Thyroid gland (tissue), 4 donors: ENCODE measurements at regions not wholly inside any gene's neighbourhood (a gene's known extent, or its start where the extent isn't known, plus 50 kb on each side); places are given as distances from the start of the nearest gene placed in this dataset. TPM values are rescaled to one million over a fixed set of nuclear protein-coding genes. Genes with fewer than 3 reads are reported as not detected.

Experiments used
- DNase-seq, 2 donors: peaks; one replicate each; pipeline ENCODE4 v3.0.0-alpha.2; 2019
- H3K27ac ChIP-seq, 3 donors: fragments of 200-600 bp; sonication (generic); 1 replicate in 2 of 3; 2 replicates in 1 of 3; pipeline ENCODE4 v1.5.1; 2016 to 2019; ENCODE audit warnings: mild to moderate bottlenecking in 1 of 3, moderate library complexity in 1 of 3
- H3K27me3 ChIP-seq: fragments of 200-600 bp; sonication (generic); one replicate; pipeline ENCODE4 v1.5.1; 2019
- H3K36me3 ChIP-seq, 2 donors: fragments of 200-600 bp; sonication (generic); one replicate each; pipeline ENCODE4 v1.5.1; 2016 to 2019
- H3K4me1 ChIP-seq, 2 donors: fragments of 200-600 bp; sonication (generic); one replicate each; pipeline ENCODE4 v1.5.1; 2017 to 2019
- H3K4me3 ChIP-seq, 3 donors: fragments of 200-600 bp; sonication (generic); replicated peaks in 1 of 3; 1 replicate in 2 of 3; 2 replicates in 1 of 3; pipeline ENCODE4 v1.5.1; 2016; ENCODE audit warnings: mild to moderate bottlenecking in 1 of 3
- H3K9me3 ChIP-seq: fragments of 200-600 bp; sonication (generic); one replicate; pipeline ENCODE4 v1.5.1; 2017
- CTCF ChIP-seq, 6 experiments: fragments of 200-600 bp in 3 of 6; fragments of 450-650 bp in 3 of 6; sonication (generic) in 3 of 6; IDR thresholded peaks; one replicate each; pipeline ENCODE4 v1.5.1; 2016 to 2019; ENCODE audit warnings: antibody characterized with exemption in 6 of 6, mild to moderate bottlenecking in 2 of 6, inconsistent platforms in 1 of 6, moderate library complexity in 1 of 6
- POLR2A ChIP-seq, 2 donors: fragments of 450-650 bp; IDR thresholded peaks; one replicate each; pipeline ENCODE4 v1.6.1; 2017; ENCODE audit warnings: antibody characterized with exemption in 2 of 2, mild to moderate bottlenecking in 2 of 2, moderate library complexity in 1 of 2
- WGBS, 2 donors: methylation state at CpG; one replicate each; pipeline ENCODE4 v1.1.5; 2017; 5-methylcytosine and 5-hydroxymethylcytosine counted together
- intact Hi-C: fragments of 100-400 bp; cut with DNase I; formaldehyde crosslinking; loops from one replicate; pipeline ENCODE4 v1.15.1; 2023
- small RNA-seq: library from RNA; depleted of rRNA; stranded (forward); fragments of <200 nt; gene quantifications from one replicate; pipeline ENCODE3, GENCODE V24; 2016

- intact Hi-C loops: no loop called here
- H3K36me3 ChIP-seq: no peaks in the 10 kb centered on the region
- WGBS, 2 donors: 80 to 86% methylated on average over 1 of the region's 1 CpG
These were observed 53.3 kb upstream of the ETV6 start for GRCh38 chr12:11596141-11596540.

DNA sequence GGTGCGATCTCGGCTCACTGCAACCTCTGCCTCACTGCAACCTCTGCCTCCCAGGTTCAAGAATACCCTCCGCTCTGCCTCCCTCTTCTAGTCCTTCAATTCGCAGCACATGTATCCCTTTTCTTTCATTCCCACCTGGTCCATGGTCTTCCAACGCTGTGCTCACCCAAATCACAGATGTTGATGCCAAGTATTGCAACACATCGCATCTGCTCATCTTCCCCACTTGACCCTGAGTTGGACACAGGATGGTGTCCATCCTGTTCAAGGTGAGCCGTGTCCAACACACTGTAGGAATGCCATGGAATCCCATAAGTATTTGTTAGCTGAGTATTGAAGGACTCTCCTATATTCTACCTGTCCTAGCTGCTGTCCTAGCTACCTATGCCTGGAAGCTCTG is 50.6 kb upstream of the ETV6 start:
- Histone ChIP-seq H3K36me3 (no peaks in the 10 kb centered on the region), H3K27me3 (no peaks in the 10 kb centered on the region), H3K27ac (no peak overlapping the region), H3K4me3 (no peak overlapping the region), H3K9me3 (no peaks in the 10 kb centered on the region), H3K4me1 (no peaks in the 10 kb centered on the region)
- intact Hi-C loops: no loop called here
- DNase-seq: no peak
- TF ChIP-seq CTCF (IDR thresholded peaks at IDR 0.05): no peak
- TF ChIP-seq POLR2A (IDR thresholded peaks at IDR 0.05): no peak
- whole genome bisulfite sequencing, 2 donors: 77 to 92% methylated on average over 7 of the region's 7 CpGs

More at GRCh38 chr12:11596141-11596540, 53.3 kb upstream of the ETV6 start:
- no peak overlapping the region for H3K4me3 ChIP-seq
- H3K27ac ChIP-seq: no peak overlapping the region
- DNase-seq: no peak
- no peaks in the 10 kb centered on the region for H3K27me3 ChIP-seq
- no peaks in the 10 kb centered on the region for H3K4me1 ChIP-seq
- no peak for TF ChIP-seq POLR2A (IDR thresholded peaks at IDR 0.05)
- TF ChIP-seq CTCF (IDR thresholded peaks at IDR 0.05): no peak
- no peaks in the 10 kb centered on the region for H3K9me3 ChIP-seq

Small RNA genes lying in the stretch of these regions (small RNA-seq; reads per million reads assigned to genes)
- gene AC007450.3: not detected
- gene HIGD1AP8: not detected
- gene RNU7-60P: not detected
